HG03439 (cell line): ENCODE measurements at regions not wholly inside any gene's neighbourhood (a gene's known extent, or its start where the extent isn't known, plus 50 kb on each side); places are given as distances from the start of the nearest gene placed in this dataset.
A peak's percentile ranks its signal among the peaks of the same experiment; 100 is the strongest.

Experiments
- ATAC-seq: cut with Tn5 transposase; IDR thresholded peaks from one replicate; pipeline ENCODE4 v1.9.1; 2021; ENCODE audit warnings: mild to moderate bottlenecking, moderate library complexity; ENCODE audit not compliant: unreplicated experiment

DNA sequence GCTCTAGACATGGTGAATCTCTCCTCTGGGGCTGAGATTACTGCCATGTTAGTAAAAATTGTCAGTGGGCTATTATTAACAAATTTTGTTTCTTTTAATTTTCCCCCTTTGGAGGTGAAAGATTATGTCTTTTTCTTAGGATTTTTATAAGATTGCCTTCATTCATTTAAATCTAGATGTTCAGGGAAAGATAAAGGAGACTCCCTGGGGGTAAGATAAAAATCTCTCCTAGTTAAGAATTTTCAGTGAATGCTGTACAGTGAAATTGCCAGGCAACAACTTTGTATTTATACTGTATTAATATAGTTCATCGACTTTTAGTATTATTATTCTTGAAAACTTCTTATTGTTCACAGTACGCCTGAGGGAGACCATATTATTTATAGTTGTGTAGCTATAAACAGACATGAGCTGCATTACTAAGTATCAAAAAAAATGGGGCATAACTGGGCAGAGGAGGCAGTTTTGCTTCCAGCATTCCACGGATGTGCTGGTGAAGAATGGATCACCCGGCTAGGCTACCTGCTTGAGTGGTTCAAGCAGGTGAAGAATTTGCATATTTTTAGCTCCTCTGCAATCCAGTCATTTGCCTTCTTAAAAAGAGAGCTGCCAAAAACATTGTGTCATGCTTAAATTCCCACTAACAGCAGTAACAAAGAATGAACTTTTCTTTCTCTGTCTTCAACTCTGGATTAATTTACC, 552.1 kb downstream of the DNAJB9 start:
- no peak for ATAC-seq

GRCh38 chr7:109125001-109125400, 555.3 kb downstream of the DNAJB9 start:
- no peak for ATAC-seq

DNA sequence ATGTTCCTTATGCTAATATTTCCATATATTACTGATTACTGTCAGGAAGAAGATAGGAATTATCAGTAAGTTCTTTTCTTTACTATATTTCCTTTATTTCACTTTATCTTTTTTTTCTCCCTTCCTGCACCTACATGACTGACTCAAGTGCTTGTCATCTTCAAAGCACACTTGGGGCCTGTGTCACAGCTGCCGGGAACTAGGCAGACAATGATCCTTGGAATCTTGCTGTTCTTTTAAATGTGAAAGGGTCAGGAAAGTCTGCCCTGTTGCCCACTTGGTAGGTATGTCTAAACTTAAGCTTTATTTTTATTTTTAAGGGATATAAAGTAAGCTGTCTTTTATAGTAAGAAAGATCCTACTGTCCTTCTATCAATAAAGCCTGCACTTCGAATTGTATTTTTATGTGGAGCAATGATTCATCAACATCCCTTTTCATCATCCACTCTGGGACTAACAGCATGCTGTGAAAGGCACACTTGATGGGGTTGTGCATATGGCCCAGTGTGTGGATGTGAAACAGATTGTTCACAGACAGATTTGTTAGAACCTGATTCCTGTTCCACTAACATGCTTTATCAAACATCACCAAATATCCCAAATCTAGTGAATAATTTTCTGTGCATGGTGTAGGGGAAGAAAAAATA, 556.9 kb downstream of the DNAJB9 start:
- ATAC-seq: no peak

GRCh38 chr7:109127145-109127544, 557.5 kb downstream of the DNAJB9 start:
- no peak for ATAC-seq

GRCh38 chr7:109131141-109131540, 561.5 kb downstream of the DNAJB9 start:
- no peak for ATAC-seq

GRCh38 chr7:109136893-109137292, 567.2 kb downstream of the DNAJB9 start:
- no peak for ATAC-seq

- no peak for ATAC-seq
These were observed 585.1 kb downstream of the DNAJB9 start for GRCh38 chr7:109154748-109155147.

DNA sequence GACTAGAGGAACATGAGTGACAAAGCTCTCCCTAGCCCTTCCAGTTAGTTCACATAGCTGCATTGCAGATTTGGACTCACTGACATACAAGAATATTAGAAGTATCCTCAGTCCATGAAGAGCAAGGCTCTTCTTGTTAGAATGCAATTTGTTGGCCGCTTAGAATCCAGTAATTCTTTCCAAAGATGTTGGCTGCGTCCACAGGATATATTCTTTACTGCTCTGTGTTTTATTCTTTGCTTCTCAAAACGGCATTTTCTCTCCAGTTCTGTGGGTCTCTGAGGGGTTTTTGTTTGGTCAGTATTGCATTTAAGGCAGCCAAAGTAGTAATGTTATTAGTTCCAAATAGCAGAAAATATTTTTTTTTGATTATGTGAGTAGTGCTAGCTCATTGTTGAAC, 588.6 kb downstream of the DNAJB9 start:
- no peak for ATAC-seq

GRCh38 chr7:109176661-109177060, 607.0 kb downstream of the DNAJB9 start:
- ATAC-seq: no peak

DNA sequence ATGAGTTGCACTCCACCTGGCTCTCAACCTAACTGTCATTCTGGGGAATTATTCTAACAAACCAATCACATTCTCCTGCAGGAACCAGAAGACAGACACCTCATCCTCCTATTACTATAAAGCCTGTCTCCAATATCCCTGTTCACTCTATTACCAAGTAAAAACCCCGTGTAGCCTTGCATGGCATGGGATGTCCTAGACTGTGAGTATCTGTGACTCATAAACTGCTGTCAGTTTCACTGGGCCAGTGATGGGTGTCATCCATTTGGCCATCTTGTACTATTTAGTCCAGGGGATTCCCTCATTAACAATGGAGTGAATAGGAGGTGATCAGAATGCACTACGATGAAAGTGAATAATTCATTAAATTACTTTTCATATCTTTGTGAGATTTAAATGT, 608.7 kb downstream of the DNAJB9 start:
- no peak for ATAC-seq

GRCh38 chr7:109179601-109180000, 609.9 kb downstream of the DNAJB9 start:
- ATAC-seq: no peak

GRCh38 chr7:109190766-109191398, 621.2 kb downstream of the DNAJB9 start:
- no peak for ATAC-seq

DNA sequence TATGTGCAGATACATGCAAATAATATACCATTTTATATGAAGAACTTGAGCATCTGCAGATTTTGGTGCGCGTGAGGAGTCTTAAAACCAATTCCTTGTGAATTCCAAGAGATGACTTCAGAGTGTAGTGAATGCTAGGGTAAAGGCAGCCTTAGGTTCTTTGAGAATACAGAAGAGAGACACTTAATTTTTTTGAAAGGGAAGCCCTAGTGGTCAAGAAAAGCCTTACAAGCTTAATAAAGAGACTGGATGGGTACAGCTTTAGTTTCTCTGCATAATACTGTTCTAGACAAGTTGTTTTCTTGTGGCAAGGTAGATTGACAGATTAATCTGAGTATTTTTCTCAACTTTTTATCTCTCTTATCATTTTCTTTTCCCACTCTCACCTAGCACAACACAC, 636.5 kb downstream of the DNAJB9 start:
- ATAC-seq: no peak

GRCh38 chr7:109213081-109213480, 643.4 kb downstream of the DNAJB9 start:
- ATAC-seq: no peak

- no peak for ATAC-seq
These were observed 645.7 kb downstream of the DNAJB9 start for GRCh38 chr7:109215341-109215740.

DNA sequence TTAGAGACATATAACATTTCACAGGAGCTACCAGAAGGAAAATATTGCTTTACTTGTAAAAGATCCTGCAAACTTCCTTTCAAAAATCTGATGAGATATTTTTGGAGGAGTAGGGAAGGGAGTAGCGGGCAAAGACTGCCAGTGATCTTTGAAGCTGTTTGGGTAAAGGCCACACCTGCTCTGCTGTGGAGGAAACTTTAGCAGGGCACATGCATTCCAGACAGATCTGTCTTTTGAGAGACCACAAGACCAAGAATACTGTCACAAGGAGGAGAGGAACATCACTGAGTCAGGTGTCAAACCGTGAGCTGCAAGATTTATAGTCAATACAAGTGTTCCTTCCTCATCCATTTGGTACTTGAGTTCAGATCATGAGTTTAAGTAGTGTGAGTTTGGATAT, 654.4 kb downstream of the DNAJB9 start:
- ATAC-seq: no peak

DNA sequence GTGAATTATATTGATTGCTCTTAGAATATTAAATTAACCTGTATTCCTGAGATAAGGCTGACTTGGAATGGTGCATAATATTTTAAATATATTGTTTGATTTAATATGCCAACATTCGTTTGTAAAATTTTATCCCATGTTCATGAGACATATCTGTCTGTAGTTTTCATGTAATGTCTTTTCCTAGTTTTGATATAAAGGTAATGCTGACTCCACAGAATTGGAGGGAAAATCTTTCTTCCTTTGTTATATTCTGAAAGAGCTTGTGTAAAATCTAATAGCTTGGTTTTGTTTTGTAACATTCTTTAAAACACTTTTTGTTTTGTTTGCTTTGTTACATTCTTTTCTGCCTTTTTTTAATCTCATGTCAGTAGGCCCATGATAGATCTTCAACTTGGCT, 657.0 kb downstream of the DNAJB9 start:
- no peak for ATAC-seq

DNA sequence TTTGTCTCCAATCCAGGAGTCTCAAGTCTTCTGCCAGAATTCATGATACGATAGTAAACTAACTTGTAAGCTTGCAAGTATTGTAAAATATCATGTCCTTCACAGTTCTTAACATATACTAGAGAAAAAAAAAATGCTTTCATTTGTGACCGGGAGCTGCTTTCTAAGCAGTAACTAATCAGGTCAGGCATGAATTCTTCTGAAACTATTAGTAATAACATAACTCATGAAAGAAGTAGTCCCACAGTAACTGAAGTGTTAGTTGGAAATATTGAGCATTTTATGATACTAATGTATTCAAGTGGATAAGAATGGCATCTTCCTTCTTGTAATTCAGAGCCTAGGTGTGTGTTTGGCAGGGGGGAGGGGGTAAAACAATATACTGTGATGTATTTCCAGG, 665.6 kb downstream of the DNAJB9 start:
- no peak for ATAC-seq

- no peak for ATAC-seq
These were observed 676.8 kb downstream of the DNAJB9 start for GRCh38 chr7:109246330-109247077.

- no peak for ATAC-seq
These were observed 687.3 kb downstream of the DNAJB9 start for GRCh38 chr7:109256762-109257560.

DNA sequence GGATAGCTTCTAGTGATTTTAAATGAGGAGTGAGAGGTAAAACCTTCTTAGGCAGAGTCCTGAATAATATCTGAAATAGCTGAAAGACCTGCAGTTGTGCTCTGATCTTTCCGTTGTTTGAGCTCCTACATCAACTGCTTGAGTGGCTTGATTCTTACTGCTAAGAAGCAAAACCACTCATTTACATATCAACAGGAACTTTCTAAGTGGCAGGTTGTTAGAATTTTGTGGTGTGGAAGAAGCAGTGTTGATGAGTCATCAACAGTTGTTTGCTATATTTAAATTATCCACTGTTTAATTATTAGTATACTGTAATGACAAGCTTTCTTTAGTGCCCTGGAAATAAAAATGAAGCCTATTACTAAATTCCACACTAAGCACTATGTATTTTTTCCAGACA, 689.5 kb downstream of the DNAJB9 start:
- peak; percentile 87 for ATAC-seq
